Naive thymus-derived CD4-positive, alpha-beta T cell (primary cell): ENCODE measurements at regions not wholly inside any gene's neighbourhood (a gene's known extent, or its start where the extent isn't known, plus 50 kb on each side); places are given as distances from the start of the nearest gene placed in this dataset.

Experiments
- ATAC-seq: fragments of 150-1000 bp; cut with Tn5 transposase; 2 replicates; pipeline ENCODE4 v1.10.0; 2021; ENCODE audit warnings: mild to moderate bottlenecking, moderate library complexity
- CTCF ChIA-PET: fragments of 350-600 bp; sonication (Branson Sonifier 250); formaldehyde crosslinking; loops from one replicate; lab custom pipeline; 2021; ENCODE audit warnings: antibody characterized with exemption; lab: Charles Lee
- POLR2A ChIA-PET: fragments of 350-600 bp; sonication (Branson Sonifier 250); formaldehyde crosslinking; loops from one replicate; lab custom pipeline; 2021; ENCODE audit warnings: antibody characterized with exemption, inconsistent platforms; lab: Charles Lee
- DNase-seq, 9 donors: peaks; one replicate each; pipeline versions ENCODE4 v3.0.0 to v3.0.0-alpha.2; 2020 to 2022; ENCODE audit warnings: mixed read lengths in 1 of 9
- H3K27ac ChIP-seq: one replicate; pipeline ENCODE4 v1.7.0; 2013; ENCODE audit warnings: mild to moderate bottlenecking, low read depth, low read length, moderate library complexity
- H3K27me3 ChIP-seq, 2 donors: one replicate each; pipeline ENCODE4 v1.7.0; 2013; ENCODE audit warnings: low read length in 2 of 2, mild to moderate bottlenecking in 2 of 2, moderate library complexity in 2 of 2; ENCODE audit not compliant: control insufficient read depth in 2 of 2, insufficient read depth in 2 of 2
- H3K36me3 ChIP-seq, 3 experiments: 1 replicate in 2 of 3; 2 replicates in 1 of 3; pipeline ENCODE4 v1.7.0; 2013; ENCODE audit warnings: low read length in 3 of 3, mild to moderate bottlenecking in 3 of 3, moderate library complexity in 1 of 3; ENCODE audit not compliant: insufficient read depth in 3 of 3, control insufficient read depth in 2 of 3
- H3K4me1 ChIP-seq, 2 donors: one replicate each; pipeline ENCODE4 v1.7.0; 2013; ENCODE audit warnings: low read length in 2 of 2, mild to moderate bottlenecking in 2 of 2, moderate library complexity in 1 of 2; ENCODE audit not compliant: control insufficient read depth in 2 of 2, insufficient read depth in 2 of 2
- H3K4me3 ChIP-seq: 2 replicates; pipeline ENCODE4 v1.7.0; 2013; ENCODE audit warnings: mild to moderate bottlenecking, low read length
- H3K9me3 ChIP-seq, 3 experiments: 1 replicate in 2 of 3; 2 replicates in 1 of 3; pipeline ENCODE4 v1.7.0; 2013; ENCODE audit warnings: low read length in 3 of 3; ENCODE audit not compliant: control insufficient read depth in 2 of 3
- H3K27ac Mint-ChIP-seq, 9 donors: one replicate each; pipeline ENCODE4 v1.8.0; 2020 to 2022; ENCODE audit warnings: mixed read lengths in 9 of 9, mild to moderate bottlenecking in 8 of 9, moderate library complexity in 5 of 9, inconsistent platforms in 2 of 9
- H3K27me3 Mint-ChIP-seq, 5 donors: one replicate each; pipeline ENCODE4 v1.8.0; 2021 to 2022; ENCODE audit warnings: mixed read lengths in 5 of 5, mild to moderate bottlenecking in 1 of 5
- H3K36me3 Mint-ChIP-seq, 5 donors: one replicate each; pipeline ENCODE4 v1.8.0; 2020 to 2022; ENCODE audit warnings: mixed read lengths in 5 of 5, mild to moderate bottlenecking in 3 of 5, inconsistent platforms in 1 of 5
- H3K4me1 Mint-ChIP-seq, 7 donors: one replicate each; pipeline ENCODE4 v1.8.0; 2020 to 2022; ENCODE audit warnings: mixed read lengths in 7 of 7, mild to moderate bottlenecking in 3 of 7, inconsistent platforms in 1 of 7
- H3K4me3 Mint-ChIP-seq, 10 donors: one replicate each; pipeline ENCODE4 v1.8.0; 2020 to 2022; ENCODE audit warnings: mild to moderate bottlenecking in 10 of 10, mixed read lengths in 10 of 10, moderate library complexity in 6 of 10, inconsistent platforms in 2 of 10
- H3K9me3 Mint-ChIP-seq, 11 donors: one replicate each; pipeline ENCODE4 v1.8.0; 2020 to 2022; ENCODE audit warnings: mixed read lengths in 11 of 11, mild to moderate bottlenecking in 4 of 11, inconsistent platforms in 1 of 11, moderate library complexity in 1 of 11
- intact Hi-C, 2 donors: fragments of 100-400 bp; cut with micrococcal nuclease; formaldehyde crosslinking; loops; one replicate each; pipeline ENCODE4 v1.15.1; 2023

DNA sequence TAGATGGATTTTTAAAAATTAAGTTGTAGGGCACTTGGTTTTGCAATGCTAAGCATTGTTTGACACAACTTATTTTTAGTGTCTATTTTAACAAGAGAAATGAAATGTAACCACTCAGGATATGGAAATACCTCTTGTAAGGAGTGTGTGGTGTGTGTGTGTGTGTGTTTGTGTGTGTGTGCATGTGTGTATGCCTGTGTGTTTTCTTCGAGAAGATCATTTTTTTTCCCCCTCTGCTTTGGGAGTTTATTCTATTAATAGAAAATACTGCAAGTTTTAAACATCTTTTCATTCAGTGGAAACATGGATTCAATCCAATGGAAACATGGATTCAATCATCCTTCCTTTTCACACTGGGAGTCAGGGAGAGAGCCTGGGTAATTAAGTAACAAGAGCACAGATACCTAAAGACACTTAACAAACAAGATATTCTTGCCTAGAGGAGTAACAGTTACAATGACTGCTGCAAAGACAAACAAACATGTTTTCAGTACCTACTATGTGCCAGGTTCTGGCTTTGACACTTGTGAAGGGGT, 567.2 kb upstream of the TBL1XR1 start:
- ChIA-PET CTCF (no interaction called here), POLR2A (no interaction called here)
- H3K4me1 Mint-ChIP-seq = peaks cover 0 to 5% (median 0%) of the 10 kb centered on the region in 7 donors

DNA sequence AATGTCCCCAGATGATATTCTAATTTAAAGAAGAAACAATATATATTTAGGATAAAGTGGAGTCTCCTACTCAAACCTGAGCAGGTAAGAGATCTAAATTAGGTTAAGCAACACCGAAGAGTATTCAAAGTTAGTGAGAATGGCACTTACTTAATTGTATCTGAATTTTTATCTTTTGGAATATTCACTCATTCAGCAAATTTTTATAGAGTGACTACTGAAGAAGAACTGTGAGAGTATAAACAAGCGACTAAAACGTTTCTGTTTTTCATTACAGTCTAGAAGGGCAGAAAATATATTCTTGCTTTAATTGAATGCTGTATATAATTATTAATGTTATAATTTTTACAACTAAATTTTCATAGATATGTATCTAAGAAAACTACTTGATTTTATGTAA, 567.7 kb upstream of the TBL1XR1 start:
- no peak overlapping the region for H3K27ac Mint-ChIP-seq
- ATAC-seq (no peak), DNase-seq (no peak)
- H3K9me3 Mint-ChIP-seq = peaks cover 3 to 33% (median 14%) of the 10 kb centered on the region in 11 donors
- intact Hi-C loops = no loop called here
- peaks cover 0 to 5% (median 0%) of the 10 kb centered on the region in 7 donors for H3K4me1 Mint-ChIP-seq
- H3K4me3 Mint-ChIP-seq = no peak overlapping the region
- Histone ChIP-seq H3K4me1 (no peaks in the 10 kb centered on the region), H3K36me3 (no peaks in the 10 kb centered on the region), H3K27ac (no peak overlapping the region), H3K4me3 (no peak overlapping the region), H3K27me3 (no peaks in the 10 kb centered on the region), H3K9me3 (peaks cover 0 to 7% (median 0%) of the 10 kb centered on the region in 3 experiments)
- peaks cover 4 to 12% (median 9%) of the 10 kb centered on the region in 5 donors for H3K36me3 Mint-ChIP-seq
- CTCF ChIA-PET = no interaction called here
- peaks cover 0 to 3% (median 0%) of the 10 kb centered on the region in 5 donors for H3K27me3 Mint-ChIP-seq
- POLR2A ChIA-PET = no interaction called here

More for the DNA sequence above, 567.2 kb upstream of the TBL1XR1 start:
- H3K36me3 Mint-ChIP-seq = peaks cover 4 to 9% (median 6%) of the 10 kb centered on the region in 5 donors
- no peak overlapping the region for H3K27ac Mint-ChIP-seq
- H3K9me3 Mint-ChIP-seq = peaks cover 3 to 28% (median 11%) of the 10 kb centered on the region in 11 donors
- H3K27me3 Mint-ChIP-seq = peaks cover 0 to 2% (median 0%) of the 10 kb centered on the region in 5 donors
- peaks cover 0 to 7% (median 0%) of the 10 kb centered on the region in 3 experiments for H3K9me3 ChIP-seq
- H3K4me3 ChIP-seq = no peak overlapping the region
- ATAC-seq (no peak), DNase-seq (no peak)
- H3K36me3 ChIP-seq = no peaks in the 10 kb centered on the region
- H3K27ac ChIP-seq = no peak overlapping the region
- H3K4me1 ChIP-seq = no peaks in the 10 kb centered on the region
- H3K4me3 Mint-ChIP-seq = no peak overlapping the region
- intact Hi-C loops = no loop called here
- no peaks in the 10 kb centered on the region for H3K27me3 ChIP-seq

DNA sequence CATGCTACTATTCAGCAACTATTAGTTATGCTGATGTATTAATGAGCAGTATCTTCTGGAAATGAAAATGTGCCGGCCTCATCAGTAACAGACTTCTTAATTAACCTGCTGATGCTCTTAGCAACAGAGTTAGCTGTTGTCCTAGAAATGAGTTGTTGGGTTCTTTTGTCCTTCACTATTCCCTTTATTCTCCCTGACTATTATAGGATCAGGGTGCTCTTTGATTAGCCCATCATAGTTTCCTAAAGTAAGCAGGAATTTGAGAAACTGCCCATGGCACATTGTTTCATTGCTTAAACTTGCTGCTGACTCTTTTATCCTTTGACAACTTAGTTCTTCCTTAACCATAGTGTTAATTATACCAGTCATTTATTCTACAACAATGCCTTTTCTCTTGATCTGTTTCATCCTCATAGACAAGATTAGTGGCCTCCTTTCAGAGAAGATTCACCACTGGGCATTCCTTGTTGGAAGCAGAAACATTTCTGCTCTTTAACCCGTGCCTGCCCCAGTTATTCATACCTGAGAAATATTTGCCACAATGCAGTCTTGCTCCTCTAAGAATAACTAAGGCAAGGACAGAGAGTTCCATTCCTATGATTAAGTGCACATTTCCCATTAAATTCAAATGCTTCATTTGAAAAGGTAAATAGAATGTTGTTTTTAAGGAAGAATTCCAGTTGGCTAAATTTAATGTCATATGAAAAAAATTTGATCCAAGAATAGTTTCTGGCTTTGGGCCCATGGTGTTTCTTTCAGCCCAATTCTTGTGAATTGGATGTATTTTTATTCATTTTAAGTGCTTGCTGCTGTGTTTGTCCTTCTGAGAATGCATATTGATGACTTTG, 573.3 kb upstream of the TBL1XR1 start:
- intact Hi-C loops = no loop called here
- H3K27me3 ChIP-seq = no peaks in the 10 kb centered on the region
- H3K27ac ChIP-seq = no peak overlapping the region
- Mint-ChIP-seq H3K27me3 (peaks cover 0 to 3% (median 0%) of the 10 kb centered on the region in 5 donors), H3K36me3 (peaks cover 2 to 12% (median 9%) of the 10 kb centered on the region in 5 donors), H3K27ac (no peak overlapping the region), H3K4me3 (no peak overlapping the region), H3K9me3 (peaks cover 3 to 37% (median 11%) of the 10 kb centered on the region in 11 donors), H3K4me1 (peaks cover 0 to 3% (median 0%) of the 10 kb centered on the region in 7 donors)
- H3K9me3 ChIP-seq = peaks cover 0 to 7% (median 0%) of the 10 kb centered on the region in 3 experiments
- H3K4me1 ChIP-seq = no peaks in the 10 kb centered on the region
- H3K4me3 ChIP-seq = no peak overlapping the region
- DNase-seq = no peak
- ChIA-PET CTCF (no interaction called here), POLR2A (no interaction called here)
- ATAC-seq = no peak
- no peaks in the 10 kb centered on the region for H3K36me3 ChIP-seq

DNA sequence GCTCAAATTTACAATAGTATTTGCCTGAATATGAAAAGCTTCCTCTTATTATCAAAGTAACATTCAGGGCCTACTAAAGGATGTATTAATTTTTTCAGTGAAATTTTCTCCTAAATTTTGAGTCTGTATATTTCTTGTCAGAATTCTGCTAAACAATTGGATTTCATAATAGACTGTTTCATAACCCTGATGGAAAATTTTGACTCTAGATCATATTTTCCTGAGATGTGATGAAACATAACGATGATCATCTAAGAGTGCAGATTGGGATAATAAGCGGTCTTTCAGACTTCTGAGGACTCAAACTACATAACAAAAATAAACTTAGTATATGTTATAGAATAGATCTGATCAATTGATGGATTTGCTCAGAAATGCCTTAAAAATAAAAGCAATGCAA, 574.5 kb upstream of the TBL1XR1 start:
- H3K4me3 Mint-ChIP-seq = no peak overlapping the region
- no peaks in the 10 kb centered on the region for H3K27me3 ChIP-seq
- H3K27ac Mint-ChIP-seq = no peak overlapping the region
- H3K9me3 Mint-ChIP-seq = peaks cover 3 to 32% (median 11%) of the 10 kb centered on the region in 11 donors
- peaks cover 0 to 3% (median 0%) of the 10 kb centered on the region in 5 donors for H3K27me3 Mint-ChIP-seq
- peaks cover 0 to 12% (median 9%) of the 10 kb centered on the region in 5 donors for H3K36me3 Mint-ChIP-seq
- DNase-seq (no peak), ATAC-seq (no peak)
- H3K4me1 Mint-ChIP-seq = peaks cover 0 to 1% (median 0%) of the 10 kb centered on the region in 7 donors
- intact Hi-C loops = no loop called here
- no peak overlapping the region for H3K4me3 ChIP-seq
- H3K4me1 ChIP-seq = no peaks in the 10 kb centered on the region
- ChIA-PET CTCF (no interaction called here), POLR2A (no interaction called here)
- H3K9me3 ChIP-seq = peaks cover 0 to 7% (median 0%) of the 10 kb centered on the region in 3 experiments
- no peak overlapping the region for H3K27ac ChIP-seq
- no peaks in the 10 kb centered on the region for H3K36me3 ChIP-seq

DNA sequence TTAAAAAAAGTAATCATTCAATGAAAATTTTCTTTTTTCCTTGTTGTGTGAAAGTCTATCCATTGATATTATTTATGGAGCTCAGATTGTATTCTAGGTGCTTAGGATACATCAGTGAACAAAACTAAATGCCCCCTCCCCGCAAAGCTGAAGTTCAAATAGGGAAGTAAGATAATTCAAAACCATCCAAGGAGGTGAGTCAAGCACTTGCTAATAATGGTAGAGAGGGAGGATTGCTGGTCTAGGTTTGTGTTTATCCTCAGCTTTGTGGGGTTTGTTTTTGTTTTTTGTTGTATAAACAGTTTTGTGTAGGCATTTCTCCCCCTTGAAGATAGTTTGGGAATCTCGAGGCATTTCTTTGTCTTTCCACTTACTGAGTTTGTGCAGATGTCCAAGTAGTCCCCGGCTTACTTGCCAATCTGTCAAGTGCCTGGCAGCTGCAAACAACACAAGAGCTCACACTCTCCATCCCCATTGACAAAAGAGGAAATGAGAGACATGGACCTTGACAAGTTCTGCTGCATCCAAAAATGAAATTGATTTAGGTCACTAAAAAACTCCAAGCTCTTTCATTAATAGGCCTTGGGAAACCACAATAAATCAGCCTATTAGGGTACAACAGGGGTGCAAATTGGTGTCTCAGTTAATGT, 575.8 kb upstream of the TBL1XR1 start:
- intact Hi-C loops = no loop called here
- no peak for DNase-seq
- ChIA-PET CTCF (no interaction called here), POLR2A (interaction anchor here (1.3 kb wide), 1 partner anchor 10 kb away, joined by 4 read pairs; no protein-coding TSS in a partner anchor)
- no peak overlapping the region for H3K4me3 ChIP-seq
- Mint-ChIP-seq H3K9me3 (peaks cover under 1 to 23% (median 8%) of the 10 kb centered on the region in 11 donors), H3K36me3 (peaks cover 0 to 10% (median 9%) of the 10 kb centered on the region in 5 donors), H3K4me1 (peaks cover 4 to 8% (median 5%) of the 10 kb centered on the region in 7 donors), H3K27ac (peak overlapping the region in 2 of 9 donors; percentile 40 to 47), H3K27me3 (peaks cover 0 to 3% (median 0%) of the 10 kb centered on the region in 5 donors), H3K4me3 (no peak overlapping the region)
- no peak for ATAC-seq
- no peaks in the 10 kb centered on the region for H3K36me3 ChIP-seq
- H3K4me1 ChIP-seq = peaks cover 2 to 5% of the 10 kb centered on the region in 2 donors
- H3K27me3 ChIP-seq = no peaks in the 10 kb centered on the region
- peaks cover 0 to 5% (median 0%) of the 10 kb centered on the region in 3 experiments for H3K9me3 ChIP-seq
- H3K27ac ChIP-seq = no peak overlapping the region

DNA sequence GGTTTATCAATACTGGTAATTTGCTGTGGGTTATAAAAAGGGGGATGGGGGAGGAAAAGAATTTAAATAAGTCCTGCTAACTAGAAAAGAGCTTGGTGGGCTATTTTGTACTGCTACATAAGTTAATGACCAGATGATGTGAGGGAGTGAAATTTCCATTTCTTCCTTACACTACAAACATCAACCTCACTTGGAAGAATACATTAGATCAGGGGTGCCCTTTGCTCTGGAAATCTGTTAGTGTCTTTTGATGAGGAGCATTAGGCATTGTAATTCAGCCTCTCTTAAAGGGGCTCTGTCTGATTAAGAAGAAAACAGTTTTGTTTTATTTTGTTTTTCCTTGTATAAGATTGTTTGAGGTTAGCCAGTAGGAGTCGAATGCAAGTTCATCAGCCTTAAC, 576.4 kb upstream of the TBL1XR1 start:
- H3K27me3 ChIP-seq = no peaks in the 10 kb centered on the region
- CTCF ChIA-PET = no interaction called here
- intact Hi-C loops = no loop called here
- H3K27me3 Mint-ChIP-seq = peaks cover 0 to 3% (median 0%) of the 10 kb centered on the region in 5 donors
- peak overlapping the region in 2 of 9 donors; percentile 40 to 47 for H3K27ac Mint-ChIP-seq
- no peak overlapping the region for H3K27ac ChIP-seq
- peaks cover 11 to 14% (median 12%) of the 10 kb centered on the region in 7 donors for H3K4me1 Mint-ChIP-seq
- peaks cover 0 to 10% (median 8%) of the 10 kb centered on the region in 5 donors for H3K36me3 Mint-ChIP-seq
- H3K4me3 Mint-ChIP-seq = no peak overlapping the region
- H3K4me1 ChIP-seq = peaks cover 9 to 11% of the 10 kb centered on the region in 2 donors
- H3K4me3 ChIP-seq = no peak overlapping the region
- no peaks in the 10 kb centered on the region for H3K36me3 ChIP-seq
- POLR2A ChIA-PET = interaction anchor here (1.3 kb wide), 1 partner anchor 11 kb away, joined by 4 read pairs; no protein-coding TSS in a partner anchor
- peaks cover 0 to 23% (median 7%) of the 10 kb centered on the region in 11 donors for H3K9me3 Mint-ChIP-seq
- DNase-seq = no peak
- H3K9me3 ChIP-seq = no peaks in the 10 kb centered on the region
- no peak for ATAC-seq
